GM23248 (cell line): ENCODE measurements at regions not wholly inside any gene's neighbourhood (a gene's known extent, or its start where the extent isn't known, plus 50 kb on each side); places are given as distances from the start of the nearest gene placed in this dataset.
"Not testable (repeated sequence)": the region's sequence is repeated elsewhere in the genome, so short reads cannot be mapped to it uniquely, and the experiment has no call there.

Source experiments
- EZH2 ChIP-seq: fragments of 200-600 bp; sonication (generic); IDR thresholded peaks from 2 replicates; pipeline ENCODE4 v1.6.1; 2018; ENCODE audit warnings: antibody characterized with exemption, mild to moderate bottlenecking; ENCODE audit not compliant: insufficient read depth, poor library complexity, severe bottlenecking
- EZH2phosphoT487 ChIP-seq: fragments of 200-600 bp; sonication (generic); IDR thresholded peaks from 2 replicates; pipeline ENCODE4 v1.6.1; 2018; ENCODE audit warnings: antibody characterized with exemption, moderate library complexity, mild to moderate bottlenecking, low read depth; ENCODE audit not compliant: insufficient read depth

DNA sequence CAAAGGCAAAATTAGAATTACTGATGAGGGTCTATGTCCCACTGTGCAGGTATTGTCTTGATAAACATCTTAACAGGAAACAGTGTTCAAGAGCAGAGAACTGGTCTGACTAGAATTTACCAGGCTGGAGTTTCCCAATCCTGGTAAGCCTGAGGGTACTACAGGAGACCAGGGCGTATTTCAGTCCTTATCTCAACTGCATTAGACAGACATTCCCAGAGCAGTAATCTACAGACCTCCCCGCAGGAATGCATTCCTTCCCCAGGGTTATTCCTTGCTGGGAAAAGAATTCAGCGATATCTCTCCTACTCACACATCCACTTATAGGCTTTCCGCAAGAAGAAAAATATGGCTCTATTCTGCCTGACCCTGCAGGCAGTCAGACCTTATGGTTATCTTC lies 276.0 kb upstream of the SUCLG2 start:
- not testable (repeated sequence) for TF ChIP-seq EZH2, EZH2phosphoT487
